PC-9 (cell line): ENCODE measurements at regions not wholly inside any gene's neighbourhood (a gene's known extent, or its start where the extent isn't known, plus 50 kb on each side); places are given as distances from the start of the nearest gene placed in this dataset.

ENCODE experiments used
- BruUV-seq: library from RNA; stranded (reverse); fragments of 400-500 nt; replicated peaks from 2 replicates; lab custom pipeline; 2021; lab: Mats Ljungman, UMichigan
- CTCF ChIA-PET: fragments of 300-600 bp; sonication (Branson Sonifier 250); formaldehyde crosslinking; loops from one replicate; lab custom pipeline; 2022; ENCODE audit warnings: antibody characterized with exemption; lab: Charles Lee
- POLR2A ChIA-PET: fragments of 300-600 bp; sonication (Branson Sonifier 250); formaldehyde crosslinking; loops from one replicate; lab custom pipeline; 2022; ENCODE audit warnings: antibody characterized with exemption; ENCODE audit not compliant: unreplicated experiment; lab: Charles Lee
- DNase-seq, 2 experiments: peaks; one replicate each; pipeline versions ENCODE4 v3.0.0 to v3.0.0-alpha.2; 2015 to 2022; ENCODE audit warnings: mixed read lengths in 1 of 2
- H2AFZ ChIP-seq: fragments of 200-600 bp; sonication (generic); 2 replicates; pipeline ENCODE4 v1.8.1; 2017; ENCODE audit warnings: antibody characterized with exemption
- H3F3A ChIP-seq: fragments of 200-600 bp; sonication (generic); 2 replicates; pipeline ENCODE4 v1.8.1; 2017; ENCODE audit warnings: antibody characterized with exemption, mild to moderate bottlenecking, low read depth; ENCODE audit not compliant: insufficient read depth
- H3K27ac ChIP-seq: fragments of 200-600 bp; sonication (generic); 2 replicates; pipeline ENCODE4 v1.6.1; 2016; ENCODE audit warnings: mixed run types
- H3K27me3 ChIP-seq: fragments of 200-600 bp; sonication (generic); 2 replicates; pipeline ENCODE4 v1.6.1; 2016; ENCODE audit warnings: low read depth, mixed run types; ENCODE audit not compliant: insufficient read depth
- H3K36me3 ChIP-seq: fragments of 200-600 bp; sonication (generic); 2 replicates; pipeline ENCODE4 v1.6.1; 2016; ENCODE audit warnings: low read depth, mixed run types
- H3K4me1 ChIP-seq: fragments of 200-600 bp; sonication (generic); replicated peaks from 2 replicates; pipeline ENCODE4 v1.6.1; 2016; ENCODE audit warnings: mixed run types; ENCODE audit not compliant: insufficient read depth
- H3K4me2 ChIP-seq: fragments of 200-600 bp; sonication (generic); 2 replicates; pipeline ENCODE4 v1.6.1; 2017; ENCODE audit warnings: mixed run types
- H3K4me3 ChIP-seq: fragments of 200-600 bp; sonication (generic); 2 replicates; pipeline ENCODE4 v1.6.1; 2016; ENCODE audit warnings: mixed run types
- H3K79me2 ChIP-seq: fragments of 200-600 bp; sonication (generic); 2 replicates; pipeline ENCODE4 v1.6.1; 2017; ENCODE audit warnings: low read depth, mixed run types
- H3K9me2 ChIP-seq: fragments of 200-600 bp; sonication (generic); 2 replicates; pipeline ENCODE4 v1.8.1; 2017; ENCODE audit warnings: mild to moderate bottlenecking; ENCODE audit not compliant: insufficient read depth
- H3K9me3 ChIP-seq: fragments of 200-600 bp; sonication (generic); 2 replicates; pipeline ENCODE4 v1.8.1; 2016; ENCODE audit warnings: low read depth; ENCODE audit not compliant: insufficient read depth
- H4K20me1 ChIP-seq: fragments of 200-600 bp; sonication (generic); 2 replicates; pipeline ENCODE4 v1.8.1; 2017; ENCODE audit not compliant: insufficient read depth
- CTCF ChIP-seq: fragments of 200-600 bp; sonication (generic); conservative IDR thresholded peaks from 2 replicates; pipeline ENCODE4 v1.6.1; 2017; ENCODE audit warnings: mixed run types, antibody characterized with exemption, mild to moderate bottlenecking, moderate library complexity
- EZH2 ChIP-seq: fragments of 200-600 bp; sonication (generic); IDR thresholded peaks from 2 replicates; pipeline ENCODE4 v1.8.0; 2017; ENCODE audit warnings: antibody characterized with exemption, low read depth
- intact Hi-C: fragments of 100-400 bp; cut with micrococcal nuclease; formaldehyde crosslinking; loops from one replicate; pipeline ENCODE4 v1.10.0; 2022; ENCODE audit not compliant: unreplicated experiment

- no peak for DNase-seq
- no peaks in the 10 kb centered on the region for H3F3A ChIP-seq
- H3K27me3 ChIP-seq = no peaks in the 10 kb centered on the region
- TF ChIP-seq EZH2 (no peak), CTCF (no peak)
- H3K27ac ChIP-seq = no peak overlapping the region
- ChIA-PET CTCF (no interaction called here), POLR2A (no interaction called here)
- H3K79me2 ChIP-seq = no peaks in the 10 kb centered on the region
- no peaks in the 10 kb centered on the region for H3K4me1 ChIP-seq
- no peaks in the 10 kb centered on the region for H3K9me3 ChIP-seq
- intact Hi-C loops = no loop called here
- BruUV-seq = no TSS peak
- H4K20me1 ChIP-seq = no peaks in the 10 kb centered on the region
- H3K4me2 ChIP-seq = no peak overlapping the region
- H3K4me3 ChIP-seq = no peak overlapping the region
- no peaks in the 10 kb centered on the region for H3K9me2 ChIP-seq
- H2AFZ ChIP-seq = no peak overlapping the region
- no peaks in the 10 kb centered on the region for H3K36me3 ChIP-seq
Observed at GRCh38 chr21:28752131-28752530, 240.5 kb downstream of the LTN1 start.

GRCh38 chr21:28751176-28751575, 241.5 kb downstream of the LTN1 start:
- DNase-seq = no peak
- H4K20me1 ChIP-seq = no peaks in the 10 kb centered on the region
- no peak overlapping the region for H2AFZ ChIP-seq
- no peaks in the 10 kb centered on the region for H3K27me3 ChIP-seq
- intact Hi-C loops = no loop called here
- H3K9me3 ChIP-seq = no peaks in the 10 kb centered on the region
- H3K79me2 ChIP-seq = no peaks in the 10 kb centered on the region
- ChIA-PET CTCF (no interaction called here), POLR2A (no interaction called here)
- no TSS peak for BruUV-seq
- H3K4me3 ChIP-seq = no peak overlapping the region
- H3K4me2 ChIP-seq = no peak overlapping the region
- H3F3A ChIP-seq = no peaks in the 10 kb centered on the region
- no peaks in the 10 kb centered on the region for H3K9me2 ChIP-seq
- TF ChIP-seq EZH2 = no peak
- no peak for TF ChIP-seq CTCF
- no peaks in the 10 kb centered on the region for H3K36me3 ChIP-seq
- H3K27ac ChIP-seq = no peak overlapping the region
- no peaks in the 10 kb centered on the region for H3K4me1 ChIP-seq

- H2AFZ ChIP-seq = no peak overlapping the region
- H3K4me3 ChIP-seq = no peak overlapping the region
- CTCF ChIA-PET = no interaction called here
- TF ChIP-seq CTCF (no peak), EZH2 (no peak)
- no peaks in the 10 kb centered on the region for H3K9me2 ChIP-seq
- no peak overlapping the region for H3K27ac ChIP-seq
- no peaks in the 10 kb centered on the region for H3K4me1 ChIP-seq
- DNase-seq = no peak
- H4K20me1 ChIP-seq = no peaks in the 10 kb centered on the region
- POLR2A ChIA-PET = no interaction called here
- no peak overlapping the region for H3K4me2 ChIP-seq
- no peaks in the 10 kb centered on the region for H3K9me3 ChIP-seq
- H3K36me3 ChIP-seq = no peaks in the 10 kb centered on the region
- H3K79me2 ChIP-seq = no peaks in the 10 kb centered on the region
- no TSS peak for BruUV-seq
- intact Hi-C loops = no loop called here
- H3F3A ChIP-seq = no peaks in the 10 kb centered on the region
- no peaks in the 10 kb centered on the region for H3K27me3 ChIP-seq
Observed at GRCh38 chr21:28750565-28750964, 242.1 kb downstream of the LTN1 start.
